ENCODE measurements at regions not wholly inside any gene's neighbourhood (a gene's known extent, or its start where the extent isn't known, plus 50 kb on each side); places are given as distances from the start of the nearest gene placed in this dataset.

- TF ChIP-seq, protein P1, sequence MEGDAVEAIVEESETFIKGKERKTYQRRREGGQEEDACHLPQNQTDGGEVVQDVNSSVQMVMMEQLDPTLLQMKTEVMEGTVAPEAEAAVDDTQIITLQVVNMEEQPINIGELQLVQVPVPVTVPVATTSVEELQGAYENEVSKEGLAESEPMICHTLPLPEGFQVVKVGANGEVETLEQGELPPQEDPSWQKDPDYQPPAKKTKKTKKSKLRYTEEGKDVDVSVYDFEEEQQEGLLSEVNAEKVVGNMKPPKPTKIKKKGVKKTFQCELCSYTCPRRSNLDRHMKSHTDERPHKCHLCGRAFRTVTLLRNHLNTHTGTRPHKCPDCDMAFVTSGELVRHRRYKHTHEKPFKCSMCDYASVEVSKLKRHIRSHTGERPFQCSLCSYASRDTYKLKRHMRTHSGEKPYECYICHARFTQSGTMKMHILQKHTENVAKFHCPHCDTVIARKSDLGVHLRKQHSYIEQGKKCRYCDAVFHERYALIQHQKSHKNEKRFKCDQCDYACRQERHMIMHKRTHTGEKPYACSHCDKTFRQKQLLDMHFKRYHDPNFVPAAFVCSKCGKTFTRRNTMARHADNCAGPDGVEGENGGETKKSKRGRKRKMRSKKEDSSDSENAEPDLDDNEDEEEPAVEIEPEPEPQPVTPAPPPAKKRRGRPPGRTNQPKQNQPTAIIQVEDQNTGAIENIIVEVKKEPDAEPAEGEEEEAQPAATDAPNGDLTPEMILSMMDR (conservative IDR thresholded peaks at IDR 0.05 in 1 of 2, IDR thresholded peaks at IDR 0.05 in 1 of 2; ENCODE audit: extremely low read depth in 1 of 2, insufficient read depth in 1 of 2, low read depth in 1 of 2, low read length in 2 of 2) = no peak
- TF ChIP-seq EZH2 (IDR thresholded peaks at IDR 0.05; ENCODE audit: borderline replicate concordance, low read length) = no peak
Measured at GRCh38 chr7:41065663-41066062, 637.2 kb downstream of the INHBA start.
